GM19043 (cell line): ENCODE measurements at regions not wholly inside any gene's neighbourhood (a gene's known extent, or its start where the extent isn't known, plus 50 kb on each side); places are given as distances from the start of the nearest gene placed in this dataset.
"Not testable (repeated sequence)": the region's sequence is repeated elsewhere in the genome, so short reads cannot be mapped to it uniquely, and the experiment has no call there.

Experiments
- ATAC-seq: cut with Tn5 transposase; IDR thresholded peaks from one replicate; pipeline ENCODE4 v1.9.1; 2021; ENCODE audit warnings: low read depth; ENCODE audit not compliant: unreplicated experiment

- no peak for ATAC-seq
These were observed 820.8 kb downstream of the MTRR start for GRCh38 chr5:8689773-8690172.

GRCh38 chr5:8691221-8691620 is 822.3 kb downstream of the MTRR start:
- ATAC-seq, result no peak

GRCh38 chr5:8693341-8693844 is 824.4 kb downstream of the MTRR start:
- no peak for ATAC-seq

GRCh38 chr5:8694545-8694944 is 825.6 kb downstream of the MTRR start:
- ATAC-seq, result no peak

- no peak for ATAC-seq
These were observed 827.2 kb downstream of the MTRR start for GRCh38 chr5:8695902-8696845.

GRCh38 chr5:8700222-8700621 is 831.3 kb downstream of the MTRR start:
- no peak for ATAC-seq

GRCh38 chr5:8700671-8701070 is 831.7 kb downstream of the MTRR start:
- ATAC-seq, result no peak

- ATAC-seq, result no peak
These were observed 832.3 kb downstream of the MTRR start for GRCh38 chr5:8701251-8701650.

GRCh38 chr5:8710426-8710930 is 835.4 kb downstream of the SEMA5A start:
- ATAC-seq, result no peak

GRCh38 chr5:8714198-8714597 is 831.7 kb downstream of the SEMA5A start:
- no peak for ATAC-seq

GRCh38 chr5:8714861-8715260 is 831.0 kb downstream of the SEMA5A start:
- ATAC-seq, result no peak

GRCh38 chr5:8719796-8720195 is 826.1 kb downstream of the SEMA5A start:
- ATAC-seq, result no peak

GRCh38 chr5:8720506-8720905 is 825.4 kb downstream of the SEMA5A start:
- ATAC-seq, result no peak

GRCh38 chr5:8721536-8721935 is 824.3 kb downstream of the SEMA5A start:
- ATAC-seq, result no peak

GRCh38 chr5:8726383-8727036 is 819.4 kb downstream of the SEMA5A start:
- no peak for ATAC-seq

GRCh38 chr5:8727396-8727795 is 818.5 kb downstream of the SEMA5A start:
- ATAC-seq, result no peak

GRCh38 chr5:8729437-8729836 is 816.4 kb downstream of the SEMA5A start:
- no peak for ATAC-seq

GRCh38 chr5:8730194-8730593 is 815.7 kb downstream of the SEMA5A start:
- no peak for ATAC-seq

- ATAC-seq, result not testable (repeated sequence)
These were observed 814.8 kb downstream of the SEMA5A start for GRCh38 chr5:8731110-8731509.

- ATAC-seq, result no peak
These were observed 805.3 kb downstream of the SEMA5A start for GRCh38 chr5:8740595-8740994.

- ATAC-seq, result no peak
These were observed 796.3 kb downstream of the SEMA5A start for GRCh38 chr5:8749556-8749955.
